ENCODE measurements at regions not wholly inside any gene's neighbourhood (a gene's known extent, or its start where the extent isn't known, plus 50 kb on each side); places are given as distances from the start of the nearest gene placed in this dataset.

- TF ChIP-seq CTCF (IDR thresholded peaks at IDR 0.05) (no peak), POLR2AphosphoS5 (IDR thresholded peaks at IDR 0.05) (no peak), EP300 (IDR thresholded peaks at IDR 0.05) (no peak), POLR2A (IDR thresholded peaks at IDR 0.05) (no peak)
Measured at GRCh38 chr2:185130685-185131084, 532.4 kb downstream of the ZNF804A start.

Data from upper lobe of left lung (tissue), 4 donors.